Medulla oblongata (tissue), 1 donor: ENCODE measurements at regions not wholly inside any gene's neighbourhood (a gene's known extent, or its start where the extent isn't known, plus 50 kb on each side); places are given as distances from the start of the nearest gene placed in this dataset.
A peak's percentile ranks its signal among the peaks of the same experiment; 100 is the strongest.

ENCODE experiments used
- DNase-seq: peaks from one replicate; pipeline ENCODE4 v3.0.0-alpha.2; 2015; ENCODE audit errors: extremely low spot score

DNA sequence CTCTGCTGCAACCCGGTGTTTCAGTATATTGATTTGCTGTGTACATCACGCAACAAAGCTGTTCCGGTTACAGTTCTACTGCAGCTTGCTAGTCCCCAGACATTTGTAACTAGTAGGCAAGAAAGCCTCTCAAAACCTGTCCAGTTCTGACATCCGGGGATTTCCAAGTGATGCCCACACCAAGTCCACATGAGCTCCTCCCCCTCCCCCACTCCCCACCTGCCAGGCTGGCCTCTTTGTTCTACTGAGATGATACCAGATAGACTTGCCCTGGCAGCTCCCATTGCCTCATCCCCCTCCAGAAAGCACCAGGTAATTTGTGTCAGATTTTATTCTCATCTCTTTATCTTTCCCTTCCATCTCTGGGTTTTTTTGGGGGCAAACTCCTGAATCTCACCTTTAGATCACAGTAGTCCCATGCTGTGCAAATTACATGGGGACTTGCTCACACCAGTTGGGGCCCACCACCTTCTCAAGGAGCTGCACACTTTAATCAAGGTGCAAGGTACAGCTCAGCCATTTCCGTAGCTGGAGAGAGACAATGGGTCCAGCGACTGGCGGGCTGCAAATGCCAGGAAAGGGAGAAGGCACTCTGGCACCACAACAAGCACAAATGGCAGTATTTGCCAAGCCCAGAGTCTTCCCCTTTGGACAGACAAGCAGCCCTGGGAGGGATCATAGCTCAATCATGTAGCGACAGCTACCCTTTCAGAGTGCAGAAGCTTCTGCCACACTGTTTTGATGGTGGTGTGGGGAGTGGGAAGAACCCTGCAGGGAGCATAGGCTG lies 183.1 kb downstream of the CYLD start:
- no peak for DNase-seq

DNA sequence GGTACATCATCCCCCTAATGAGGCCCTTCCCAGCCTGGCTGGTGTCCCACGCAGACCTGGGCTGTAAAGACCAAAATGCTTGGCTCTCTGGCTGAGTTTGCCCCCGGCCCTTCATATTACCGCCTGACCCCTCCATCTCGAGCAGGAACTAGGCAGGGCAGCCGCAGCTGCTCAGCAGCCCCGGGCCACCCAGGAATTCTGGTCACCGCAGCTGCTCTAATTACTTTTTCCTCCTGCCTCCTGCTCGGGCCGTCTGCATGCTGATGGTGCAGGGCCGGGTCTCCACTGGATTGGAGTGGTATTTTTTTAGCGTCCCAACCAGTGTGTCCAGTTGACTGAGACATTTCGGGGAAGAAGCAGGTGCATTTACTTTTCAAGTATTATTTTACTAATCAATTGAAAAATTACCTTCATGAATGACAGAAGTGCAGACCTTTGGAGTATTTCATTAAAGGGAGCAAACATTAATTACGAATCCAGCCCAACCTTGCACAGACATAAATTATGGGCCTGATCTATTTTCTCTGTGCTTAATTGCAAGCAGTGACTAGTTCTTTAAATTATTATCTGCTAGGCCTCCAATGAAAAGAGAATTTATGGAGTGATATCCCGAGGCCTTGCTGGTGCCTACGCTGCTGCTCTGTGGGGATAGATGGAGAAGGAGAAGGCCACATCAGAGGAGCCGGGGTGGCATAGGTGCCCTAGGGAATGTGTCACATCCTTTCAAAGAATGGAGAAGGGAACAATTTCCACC lies 176.2 kb downstream of the CYLD start:
- DNase-seq: no peak

DNA sequence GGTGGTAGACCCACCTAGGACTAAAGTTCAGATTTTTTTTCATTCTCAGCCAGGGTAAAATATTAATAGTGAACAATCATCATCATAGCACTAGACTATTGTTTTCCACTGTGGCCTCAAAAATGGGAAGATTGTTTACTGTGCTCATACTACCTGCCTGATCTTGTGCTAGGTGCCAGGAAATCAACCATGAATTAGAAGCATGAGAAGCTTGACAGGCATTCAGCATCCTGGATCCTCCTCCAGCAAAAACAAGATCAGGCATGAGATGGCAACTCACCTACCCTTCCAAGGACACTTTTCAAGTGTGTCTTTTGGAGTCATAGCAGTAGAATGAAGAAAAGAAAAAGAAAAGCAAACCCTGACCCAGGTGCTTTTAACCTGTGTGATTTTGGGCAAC lies 174.2 kb downstream of the CYLD start:
- DNase-seq: no peak

DNA sequence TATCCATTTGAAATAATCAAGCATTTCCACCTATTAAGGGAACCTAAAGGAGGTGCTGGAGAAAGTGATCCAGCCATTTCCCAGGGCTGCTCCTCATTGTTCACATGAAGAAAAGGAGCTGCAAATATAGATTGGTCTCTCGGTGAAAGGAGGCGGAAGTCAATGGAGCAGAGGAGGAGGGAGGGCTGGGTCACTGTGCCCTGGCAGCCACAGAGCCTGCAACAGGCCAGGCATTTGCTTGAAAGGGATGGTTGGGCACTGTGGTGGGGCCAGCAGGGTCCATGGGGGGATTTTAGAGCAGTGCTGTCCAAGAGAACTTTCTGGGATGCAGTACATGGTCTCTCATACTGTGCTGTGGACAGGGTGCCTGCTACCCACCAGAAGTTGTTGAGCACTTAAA lies 173.2 kb downstream of the CYLD start:
- no peak for DNase-seq

DNA sequence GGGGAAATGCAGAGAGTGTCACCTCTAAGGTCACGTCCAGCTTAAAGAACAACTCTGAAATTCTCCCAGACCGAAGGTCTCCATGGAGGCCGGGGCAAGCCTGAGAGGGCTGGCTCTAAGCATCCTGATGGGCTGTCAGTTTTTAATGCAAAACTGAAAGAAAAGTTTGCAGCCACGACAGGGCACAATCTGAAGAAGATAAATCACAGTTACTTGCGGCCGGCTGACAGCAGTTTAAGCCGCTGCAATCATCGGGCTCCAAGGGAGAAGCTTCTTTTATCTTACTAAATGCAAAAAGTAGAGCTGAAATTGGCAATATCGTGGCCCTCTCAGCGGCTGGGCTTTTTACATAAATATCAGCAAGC lies 168.8 kb downstream of the CYLD start:
- DNase-seq: peak; percentile 28

DNA sequence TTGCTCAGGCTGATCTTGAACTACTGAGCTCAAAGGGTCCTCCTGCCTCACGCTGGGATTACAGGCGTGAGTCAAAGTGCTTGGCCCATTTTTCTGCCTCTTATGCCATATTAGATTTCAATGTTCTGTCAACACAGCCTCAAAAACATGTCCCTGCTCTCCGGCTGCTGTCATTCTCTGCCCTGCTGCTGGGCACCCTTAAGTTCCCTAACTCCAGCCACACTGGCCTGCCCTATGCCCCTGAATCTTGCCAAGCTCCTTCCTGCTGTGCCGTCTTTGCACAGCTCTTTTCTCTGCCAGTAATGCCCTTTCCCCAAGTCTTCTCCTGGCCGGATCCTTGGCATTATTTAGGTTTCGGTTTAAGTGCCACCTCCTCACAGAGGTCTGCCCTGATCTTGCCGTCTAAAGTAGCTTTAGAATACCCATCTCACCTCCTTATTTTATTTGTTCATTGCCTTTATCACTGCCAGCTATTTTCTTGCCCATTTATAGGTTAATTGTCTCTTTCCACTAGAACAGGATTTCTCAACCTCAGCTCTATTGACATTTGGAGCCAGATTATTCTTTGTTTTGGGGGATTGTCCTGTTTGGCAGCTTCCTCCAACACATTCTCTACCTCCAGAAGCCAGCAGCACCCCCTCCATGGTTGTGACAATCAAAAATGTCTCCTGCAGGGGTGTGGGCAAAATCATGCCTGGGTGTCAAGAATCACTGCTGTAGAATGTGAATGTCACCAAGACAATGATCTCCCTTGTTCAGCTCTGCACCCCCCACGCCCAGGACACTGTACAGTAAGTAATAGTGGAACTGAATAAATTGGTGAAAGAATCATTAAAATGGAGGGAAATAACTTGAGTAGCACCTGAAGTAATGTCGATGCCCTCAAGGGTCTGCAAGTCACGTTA lies 168.2 kb downstream of the CYLD start:
- DNase-seq: peak; percentile 49

DNA sequence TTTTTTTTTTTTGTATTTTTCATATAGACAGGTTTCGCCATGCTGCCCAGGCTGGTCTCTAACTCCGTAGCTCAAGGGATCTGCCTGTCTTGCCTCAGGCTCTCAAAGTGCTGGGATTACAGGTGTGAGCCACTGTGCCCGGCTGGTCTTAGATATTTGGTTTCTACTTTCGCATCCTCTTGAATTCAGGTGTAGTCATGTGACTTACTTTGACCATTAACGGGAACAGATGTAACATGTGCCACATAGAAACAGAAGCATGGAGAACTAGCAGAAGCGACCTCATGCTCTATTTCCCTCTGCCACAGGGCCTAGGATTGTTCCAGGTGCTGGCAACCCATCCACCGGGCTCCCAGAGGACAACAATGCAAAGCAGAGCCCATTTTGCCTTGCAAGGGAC lies 166.6 kb downstream of the CYLD start:
- DNase-seq: no peak

DNA sequence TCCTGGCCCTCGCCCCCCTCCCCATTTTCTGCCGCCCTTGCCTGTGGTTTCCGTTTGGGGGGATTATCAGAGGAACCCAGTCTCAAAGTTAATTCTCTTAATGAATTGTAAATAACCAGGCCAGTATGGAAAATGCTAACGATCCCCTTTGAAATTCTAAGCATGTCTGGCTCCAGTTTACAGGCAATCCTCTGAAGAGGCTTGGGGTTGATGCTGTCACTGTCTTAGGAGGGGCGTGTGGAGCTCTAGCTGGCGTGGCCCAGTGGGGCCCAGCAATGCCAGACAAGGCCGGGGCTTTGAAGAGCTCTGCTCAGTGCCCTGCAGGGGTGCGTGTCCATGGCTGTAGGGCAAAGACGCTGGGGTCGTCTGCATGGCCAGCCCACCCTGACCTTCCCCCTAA lies 164.6 kb downstream of the CYLD start:
- DNase-seq: no peak

DNA sequence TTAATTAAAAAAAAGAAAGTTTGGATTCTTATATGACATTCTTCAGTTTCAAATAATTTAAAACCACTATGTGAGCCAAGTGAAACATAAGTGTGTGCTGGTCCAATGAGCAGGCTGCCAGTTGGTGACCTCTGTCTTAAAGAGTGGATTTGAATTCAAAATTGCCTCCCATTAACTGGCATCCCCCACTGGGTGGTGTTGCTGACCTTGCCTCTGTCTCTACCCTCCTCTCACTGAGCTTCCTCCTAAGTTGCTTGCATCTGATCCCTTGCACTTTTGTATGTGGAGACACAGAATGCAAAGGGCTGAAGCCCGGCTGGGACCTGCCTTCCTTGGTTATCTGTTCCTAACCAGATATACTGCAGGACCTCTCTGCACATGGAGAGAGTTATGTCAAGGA lies 160.6 kb downstream of the CYLD start:
- peak; percentile 60 for DNase-seq

DNA sequence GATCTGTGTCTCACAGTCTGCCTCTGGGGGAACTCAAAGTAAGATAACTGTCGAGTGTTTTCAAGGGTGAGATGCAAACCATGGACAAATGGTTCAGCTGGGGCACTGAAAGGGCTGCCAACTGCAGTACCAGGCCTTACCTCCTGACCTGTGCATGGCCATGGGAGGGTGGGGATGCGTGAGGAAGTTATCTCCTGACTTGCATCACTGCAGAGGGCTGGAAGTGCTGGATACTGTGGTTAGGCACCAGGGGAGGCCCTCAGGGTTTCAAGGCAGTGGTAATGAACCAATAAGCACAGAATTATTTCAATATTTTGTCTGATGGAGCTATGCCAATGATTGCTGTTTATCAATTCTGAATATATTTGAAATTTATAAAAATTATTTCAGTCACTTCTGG lies 159.2 kb downstream of the CYLD start:
- no peak for DNase-seq

DNA sequence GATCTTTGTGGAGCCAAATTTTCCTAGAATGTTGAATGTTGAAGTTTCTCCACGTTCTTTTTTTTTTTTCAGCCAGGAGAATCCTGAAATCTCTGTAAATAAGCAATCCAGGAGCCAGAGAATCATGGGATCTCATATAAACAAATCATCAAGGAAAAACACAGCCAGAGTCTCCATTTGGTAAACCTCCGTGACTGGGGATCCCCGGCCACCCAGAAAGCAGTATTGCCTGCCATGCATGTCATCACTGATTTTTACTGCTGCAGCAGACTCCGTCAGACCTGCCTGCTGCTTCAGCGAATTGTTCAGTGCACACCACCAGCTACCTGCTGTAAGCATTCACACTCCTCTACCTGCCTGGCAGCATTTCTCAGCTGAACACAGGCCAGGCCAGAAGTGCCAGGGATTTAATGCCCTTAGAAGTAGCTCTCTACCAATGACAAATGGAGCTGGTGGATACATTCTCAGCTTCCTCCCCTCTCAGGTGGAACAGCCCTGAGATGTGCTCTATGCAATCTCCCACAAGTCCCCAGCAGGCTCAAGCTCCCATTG lies 158.6 kb downstream of the CYLD start:
- no peak for DNase-seq

DNA sequence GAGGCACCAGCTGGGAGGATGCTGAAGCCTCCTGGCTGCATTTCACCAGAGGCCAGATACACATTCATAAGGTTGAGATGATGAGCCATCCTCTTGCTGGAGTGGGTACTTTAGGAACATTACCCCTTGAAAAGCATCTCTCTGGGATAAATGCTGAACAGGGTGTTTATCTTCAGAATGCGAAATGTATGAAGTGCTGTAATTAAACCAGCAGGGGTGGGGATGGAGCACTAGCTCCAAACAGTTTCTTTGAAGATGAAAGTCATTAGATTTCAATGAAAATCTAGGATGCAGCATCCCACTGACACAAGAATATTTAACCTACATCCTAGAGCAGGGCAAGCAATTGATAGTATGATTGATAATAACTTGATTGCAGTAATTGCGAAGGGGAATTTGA lies 158.1 kb downstream of the CYLD start:
- DNase-seq: no peak

DNA sequence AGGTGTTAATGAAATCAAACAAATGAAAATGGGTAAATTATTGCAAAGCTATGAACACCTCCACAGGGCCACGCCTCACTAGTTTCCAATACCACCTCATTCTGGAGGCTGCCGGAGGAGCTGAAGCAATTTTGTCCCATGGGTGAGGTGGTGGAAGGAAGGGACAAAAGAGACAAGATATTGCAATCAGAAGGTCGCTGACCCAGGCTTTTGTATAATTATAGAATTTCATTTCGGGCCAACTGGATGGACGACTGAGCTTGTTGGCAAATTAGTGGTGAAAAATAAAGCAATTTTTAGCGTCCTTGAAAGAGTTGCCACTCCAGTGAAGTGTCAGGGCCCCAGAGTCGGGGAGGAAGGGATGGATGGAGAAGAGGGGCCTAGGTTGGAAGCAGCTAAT lies 147.9 kb downstream of the CYLD start:
- DNase-seq: no peak

DNA sequence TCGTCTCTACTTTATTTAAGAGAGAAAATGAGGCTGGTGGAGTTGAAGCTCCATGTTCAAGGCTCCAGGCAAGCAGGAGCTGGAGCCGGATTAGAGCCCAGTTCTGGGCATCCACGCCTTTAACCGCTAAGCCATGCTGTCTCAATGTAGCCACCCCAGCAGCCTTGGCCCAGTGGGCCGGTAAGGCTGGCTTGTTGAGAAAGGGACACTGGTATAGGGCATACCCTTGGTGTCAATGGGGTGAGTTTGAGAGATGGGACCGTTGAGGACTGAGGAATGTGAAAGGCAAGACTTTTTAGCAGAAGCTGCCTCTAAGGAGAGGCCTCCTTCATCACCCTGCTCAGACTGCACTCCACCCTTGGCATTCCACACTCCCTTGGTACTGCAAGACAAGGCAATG lies 147.4 kb downstream of the CYLD start:
- no peak for DNase-seq

DNA sequence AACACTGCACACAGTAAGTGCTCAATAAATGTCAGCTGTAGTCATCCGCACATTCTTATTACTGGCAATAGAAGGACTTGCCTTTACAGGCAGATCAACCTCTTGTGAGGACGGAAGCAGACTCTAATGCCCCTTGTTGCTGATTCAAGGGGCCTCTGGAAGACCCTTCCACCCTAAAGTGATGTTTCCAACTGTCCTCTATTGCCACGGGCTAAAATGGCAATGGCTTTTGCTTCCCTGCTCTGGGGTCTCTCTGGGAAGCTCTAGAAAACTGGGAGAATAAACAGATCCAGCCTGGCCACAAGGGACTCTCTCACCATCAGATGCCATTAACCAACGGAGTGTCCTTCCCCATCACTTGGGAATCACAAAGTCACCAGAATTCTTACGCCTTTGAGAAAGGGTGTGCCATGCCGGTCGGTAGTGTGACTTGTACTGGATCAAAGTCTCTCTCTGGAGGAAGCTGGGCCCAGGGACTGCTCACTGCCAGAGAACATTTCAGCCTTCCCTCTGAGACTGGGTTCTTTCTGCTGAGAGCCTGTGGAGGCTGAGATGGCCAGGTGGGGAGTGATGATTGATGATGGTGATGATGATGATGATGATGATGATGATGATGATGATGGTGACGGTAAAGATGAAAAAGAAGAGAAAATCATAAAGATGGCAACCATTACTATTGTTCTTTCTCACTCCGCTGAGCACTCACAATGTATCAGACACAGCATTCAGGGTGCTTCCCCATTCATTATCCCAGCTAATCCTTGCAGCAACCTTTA lies 146.8 kb downstream of the CYLD start:
- DNase-seq: no peak

DNA sequence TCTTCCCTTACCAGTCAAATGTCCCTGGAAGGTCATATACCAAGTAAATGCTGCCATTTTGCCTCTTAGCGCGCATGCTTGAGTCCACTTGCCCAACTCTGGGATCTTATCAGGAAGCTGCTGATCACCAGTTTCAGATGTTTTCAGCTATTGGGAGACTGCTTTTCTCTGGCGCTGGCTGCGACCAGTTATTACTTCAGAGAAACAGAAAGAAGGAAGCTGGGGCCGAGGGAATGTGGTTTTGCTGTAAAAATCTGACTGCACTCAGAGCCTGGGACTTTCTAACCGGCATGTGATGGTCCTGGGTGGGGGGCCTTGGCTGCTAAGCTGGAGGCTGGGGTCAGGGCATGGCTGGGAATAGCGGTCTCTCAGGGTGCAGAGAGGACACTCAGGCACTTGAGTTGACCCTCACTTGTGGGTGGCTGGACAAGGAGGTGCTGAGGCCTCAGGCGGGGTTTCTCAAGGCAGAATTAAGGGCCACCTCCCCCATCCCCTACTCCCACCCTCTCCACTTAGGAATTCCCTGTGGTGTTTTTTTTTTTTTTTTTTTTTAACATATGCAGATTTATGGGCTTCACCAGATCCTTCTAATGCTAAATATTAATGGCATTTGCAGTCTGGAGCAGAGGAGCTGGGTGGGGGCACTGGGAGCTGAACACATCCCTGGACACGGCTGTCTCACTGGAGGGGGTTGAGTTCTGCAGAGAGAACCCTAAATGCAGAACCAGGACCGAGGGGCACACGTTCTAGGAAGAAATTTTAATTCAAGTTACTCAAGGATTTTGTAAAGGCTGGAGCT lies 145.8 kb downstream of the CYLD start:
- DNase-seq: no peak

DNA sequence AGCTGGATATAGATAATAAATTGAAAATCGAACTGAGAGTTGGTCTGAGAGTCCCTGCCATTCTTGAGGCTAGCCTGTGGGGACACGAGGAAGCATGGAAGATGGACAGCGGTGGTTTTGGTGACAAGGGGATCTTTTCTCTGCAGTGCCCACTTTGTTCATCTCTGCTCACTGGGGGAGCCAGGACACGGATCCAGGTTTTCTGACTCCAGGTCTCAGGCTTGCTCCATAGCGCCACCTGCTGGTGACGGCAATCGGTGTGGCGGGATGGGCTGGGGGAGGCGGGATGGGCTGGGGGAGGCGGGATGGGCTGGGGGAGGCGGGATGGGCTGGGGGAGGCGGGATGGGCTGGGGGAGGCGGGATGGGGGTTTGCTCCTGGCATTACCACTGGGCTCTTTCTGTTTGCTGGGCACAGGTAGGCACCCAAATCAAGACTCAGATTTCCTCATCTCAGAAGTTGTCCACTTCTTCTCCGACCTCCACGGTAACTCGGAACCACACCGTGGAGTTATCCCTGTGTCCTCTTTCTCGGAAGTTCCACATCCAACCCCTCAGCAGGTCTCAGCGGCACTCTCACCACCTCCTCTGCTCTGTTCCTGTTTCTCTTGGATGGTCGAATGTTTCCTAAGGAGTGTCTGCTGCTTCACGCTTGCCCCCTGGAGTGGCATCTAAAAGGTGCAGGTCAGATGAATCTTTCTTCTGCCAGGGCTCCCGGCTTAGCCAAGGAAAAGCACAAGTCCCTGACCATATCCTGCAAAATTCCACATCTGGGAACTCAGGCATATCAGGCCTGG lies 142.4 kb downstream of the CYLD start:
- DNase-seq: no peak

DNA sequence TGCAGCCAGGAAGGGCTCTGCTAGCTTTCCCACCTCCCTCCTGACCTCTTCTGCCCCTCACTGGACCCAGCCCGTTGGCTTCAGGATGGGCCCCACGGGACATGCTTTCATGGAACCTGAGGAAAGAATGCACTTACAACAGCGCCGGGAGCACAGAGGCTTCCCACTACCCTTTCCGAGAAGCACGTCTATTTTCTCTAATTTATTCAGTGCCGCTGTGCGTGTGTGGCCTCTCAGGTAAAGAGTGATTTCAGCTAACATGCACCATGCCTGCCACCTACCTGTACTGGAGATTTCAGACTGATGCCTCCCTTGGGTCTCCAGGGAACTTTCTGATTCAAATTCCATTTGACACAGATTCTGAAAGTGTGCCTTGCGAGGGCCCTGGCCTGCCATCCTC lies 140.1 kb downstream of the CYLD start:
- no peak for DNase-seq

DNA sequence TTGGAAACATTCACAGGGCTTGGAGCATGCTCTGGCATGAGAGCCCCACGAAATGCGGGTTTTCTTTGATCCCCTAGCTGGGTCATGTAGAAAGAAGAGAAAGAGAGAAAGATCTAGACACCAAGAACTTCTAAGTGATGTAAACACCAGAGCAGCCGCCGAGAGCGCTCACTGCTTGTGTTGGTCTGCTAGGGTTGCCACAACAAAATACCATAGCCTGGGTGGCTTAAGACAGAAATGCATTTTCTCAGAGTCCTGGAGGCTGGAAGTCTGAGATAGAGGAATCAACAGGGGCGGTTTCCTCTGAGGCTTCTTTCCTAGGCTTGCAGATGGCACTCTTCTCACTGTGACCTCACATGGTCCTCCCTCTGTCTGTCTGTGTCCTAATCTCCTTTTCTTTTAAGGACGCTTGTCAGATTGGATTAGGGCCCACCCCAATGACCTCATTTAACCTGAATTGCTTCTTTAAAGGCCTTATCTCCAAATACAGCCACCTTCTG lies 139.5 kb downstream of the CYLD start:
- no peak for DNase-seq

DNA sequence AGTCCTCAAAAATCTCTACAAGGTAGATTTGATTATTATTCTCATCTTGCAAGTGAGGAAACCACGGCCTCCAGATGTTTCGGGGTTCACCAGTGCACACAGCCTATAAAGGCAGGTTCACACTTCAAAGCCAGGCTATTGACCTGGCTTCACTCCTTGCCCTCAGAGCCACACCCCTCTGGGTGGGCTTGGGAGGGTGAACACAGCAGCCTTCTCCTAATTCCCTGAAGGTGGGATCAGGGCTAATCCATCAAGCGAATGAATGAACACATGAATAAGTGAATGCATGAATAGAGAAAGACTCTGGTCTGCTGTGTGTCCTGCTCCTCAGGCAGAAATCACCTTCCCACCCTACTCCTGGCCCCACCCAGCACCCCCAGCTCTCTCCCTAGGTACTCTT lies 139.0 kb downstream of the CYLD start:
- DNase-seq: no peak
